GM12873 (cell line): ENCODE measurements at regions not wholly inside any gene's neighbourhood (a gene's known extent, or its start where the extent isn't known, plus 50 kb on each side); places are given as distances from the start of the nearest gene placed in this dataset.

ENCODE experiments used
- CTCF ChIP-seq: IDR thresholded peaks from 2 replicates; pipeline ENCODE4 v1.5.1; 2012; ENCODE audit warnings: low read depth, mild to moderate bottlenecking, moderate library complexity, low read length, control low read depth; ENCODE audit not compliant: insufficient read depth; ENCODE audit errors: missing control alignments

DNA sequence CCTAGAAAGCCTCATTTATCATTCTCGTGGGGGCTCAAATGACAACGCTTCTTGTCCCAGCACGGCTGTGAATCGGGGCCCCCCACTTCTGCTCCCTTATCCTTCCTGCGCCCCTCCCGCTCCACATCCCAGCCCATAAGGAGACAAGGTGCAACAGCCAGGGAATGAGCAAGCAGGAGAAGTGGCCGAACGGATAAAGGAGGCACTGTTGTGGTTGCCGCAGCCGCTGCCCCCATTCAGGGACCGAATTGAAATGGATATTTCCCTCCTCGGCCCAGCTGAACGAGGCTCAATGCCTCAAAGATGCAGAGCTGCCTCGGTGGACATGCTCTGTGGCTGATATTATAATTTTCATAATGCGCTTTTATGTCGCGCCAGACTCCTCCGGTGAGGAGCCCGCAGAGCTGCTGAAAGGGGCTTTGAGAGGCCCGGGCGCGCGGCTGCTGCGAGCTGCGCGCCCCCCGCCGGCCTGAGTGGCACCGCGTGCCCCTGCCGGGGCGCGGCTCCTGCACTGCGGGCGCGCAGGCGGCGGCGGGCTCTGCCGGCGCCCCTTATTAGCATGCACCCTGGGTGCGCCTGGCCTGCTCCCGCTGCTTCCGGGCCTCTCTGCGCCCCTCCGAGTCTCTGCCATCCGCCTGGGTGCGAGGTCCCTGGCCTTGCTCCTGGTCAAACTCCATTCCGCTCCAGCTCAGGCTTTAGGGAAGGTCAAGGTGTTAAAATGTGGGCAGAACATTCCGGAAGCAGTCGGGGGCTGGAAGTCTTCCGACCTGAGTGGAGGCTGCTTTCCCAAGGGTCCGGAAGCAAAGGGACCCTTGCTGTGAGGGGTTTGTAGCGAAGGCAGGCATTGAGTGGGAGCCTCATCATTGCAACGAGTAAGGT is 68.2 kb upstream of the TMEM33 start:
- TF ChIP-seq CTCF: no peak

GRCh38 chr4:41865981-41866798 is 69.0 kb upstream of the TMEM33 start:
- TF ChIP-seq CTCF: no peak

GRCh38 chr4:41865306-41865980 is 69.8 kb upstream of the TMEM33 start:
- TF ChIP-seq CTCF: no peak

GRCh38 chr4:41859087-41859486 is 76.1 kb upstream of the TMEM33 start:
- TF ChIP-seq CTCF: no peak

DNA sequence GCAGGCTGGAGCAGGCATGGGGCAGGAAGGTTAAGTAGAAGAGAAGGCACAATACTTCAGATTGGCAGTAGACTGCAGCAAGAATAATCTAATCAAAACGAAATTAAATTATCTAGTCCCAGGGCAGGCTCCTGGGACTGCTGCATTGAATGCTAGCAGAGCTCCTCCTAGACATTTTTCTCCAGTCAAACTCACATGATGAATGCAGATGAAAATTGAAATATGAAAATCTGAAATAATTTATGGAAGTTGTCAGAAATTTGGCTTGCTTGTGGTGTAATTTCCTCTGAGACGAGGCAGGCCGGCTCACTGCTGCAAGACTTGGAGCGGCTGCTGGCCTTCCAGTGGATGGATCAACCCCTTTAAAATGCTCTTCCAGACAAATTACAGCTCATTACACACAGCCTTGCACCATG is 78.0 kb upstream of the TMEM33 start:
- TF ChIP-seq CTCF: no peak

DNA sequence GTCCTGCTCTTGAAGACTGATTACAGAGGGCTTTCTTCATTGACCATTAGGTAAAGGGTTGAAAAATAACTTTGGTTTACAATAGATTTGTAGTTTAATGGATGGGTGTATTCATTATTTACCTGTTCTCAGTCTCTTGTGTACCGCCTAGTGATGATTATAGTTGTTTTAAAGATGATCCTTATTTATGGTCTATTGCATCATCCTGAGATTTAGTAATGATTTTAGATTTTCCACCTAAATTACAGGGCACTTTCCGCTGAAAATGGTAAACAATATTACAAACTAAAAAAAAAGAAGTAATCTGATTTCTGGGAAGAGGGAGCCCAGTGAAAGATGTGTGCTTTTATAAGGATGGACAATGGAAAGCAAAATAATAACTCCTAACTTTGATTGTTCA is 78.4 kb upstream of the TMEM33 start:
- TF ChIP-seq CTCF: no peak

DNA sequence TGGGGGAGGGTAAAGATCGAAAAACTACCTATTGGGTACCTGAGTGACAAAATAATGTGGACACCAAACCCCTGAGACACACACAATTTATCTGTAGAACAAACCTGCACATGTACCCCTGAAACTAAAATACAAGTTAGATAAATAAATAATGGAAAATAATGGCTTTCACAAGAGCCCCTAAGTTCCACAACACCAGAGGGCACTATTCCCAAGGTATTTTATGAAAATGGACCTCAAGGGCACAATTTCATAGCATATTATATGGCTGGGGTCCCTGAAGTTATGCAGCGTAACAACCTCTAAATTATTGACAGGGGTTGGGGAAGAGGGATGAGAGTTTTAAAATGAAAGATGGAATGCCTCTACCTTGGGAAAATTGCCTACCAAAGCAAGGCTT is 81.3 kb upstream of the TMEM33 start:
- TF ChIP-seq CTCF: no peak
